HG02852 (cell line): ENCODE measurements at regions not wholly inside any gene's neighbourhood (a gene's known extent, or its start where the extent isn't known, plus 50 kb on each side); places are given as distances from the start of the nearest gene placed in this dataset.
A peak's percentile ranks its signal among the peaks of the same experiment; 100 is the strongest.
"Not testable (repeated sequence)": the region's sequence is repeated elsewhere in the genome, so short reads cannot be mapped to it uniquely, and the experiment has no call there.

ENCODE experiments used
- ATAC-seq: cut with Tn5 transposase; IDR thresholded peaks from one replicate; pipeline ENCODE4 v1.9.1; 2021; ENCODE audit warnings: mild to moderate bottlenecking, moderate library complexity; ENCODE audit not compliant: unreplicated experiment

GRCh38 chr6:105884426-105884825 lies 201.7 kb upstream of the PRDM1 start:
- ATAC-seq, result no peak

- ATAC-seq, result no peak
These were observed 202.1 kb upstream of the PRDM1 start for GRCh38 chr6:105884011-105884410.

GRCh38 chr6:105882828-105883227 lies 203.3 kb upstream of the PRDM1 start:
- no peak for ATAC-seq

GRCh38 chr6:105882121-105882803 lies 203.9 kb upstream of the PRDM1 start:
- no peak for ATAC-seq

- ATAC-seq, result no peak
These were observed 204.5 kb upstream of the PRDM1 start for GRCh38 chr6:105881608-105882007.

GRCh38 chr6:105880030-105880492 lies 206.1 kb upstream of the PRDM1 start:
- peak; percentile 69 for ATAC-seq

- ATAC-seq, result no peak
These were observed 207.0 kb upstream of the PRDM1 start for GRCh38 chr6:105879146-105879545.

GRCh38 chr6:105875974-105876640 lies 210.0 kb upstream of the PRDM1 start:
- no peak for ATAC-seq

- ATAC-seq, result no peak
These were observed 211.1 kb upstream of the PRDM1 start for GRCh38 chr6:105874835-105875626.

- ATAC-seq, result no peak
These were observed 212.3 kb upstream of the PRDM1 start for GRCh38 chr6:105873799-105874198.

- no peak for ATAC-seq
These were observed 212.9 kb upstream of the PRDM1 start for GRCh38 chr6:105873211-105873704.

- ATAC-seq, result no peak
These were observed 213.9 kb upstream of the PRDM1 start for GRCh38 chr6:105872249-105872648.

GRCh38 chr6:105871542-105871941 lies 214.6 kb upstream of the PRDM1 start:
- no peak for ATAC-seq

- no peak for ATAC-seq
These were observed 216.2 kb upstream of the PRDM1 start for GRCh38 chr6:105869835-105870440.

- no peak for ATAC-seq
These were observed 217.2 kb upstream of the PRDM1 start for GRCh38 chr6:105868823-105869460.

- no peak for ATAC-seq
These were observed 218.3 kb upstream of the PRDM1 start for GRCh38 chr6:105867821-105868220.

- no peak for ATAC-seq
These were observed 218.9 kb upstream of the PRDM1 start for GRCh38 chr6:105867277-105867676.

- ATAC-seq, result no peak
These were observed 223.1 kb upstream of the PRDM1 start for GRCh38 chr6:105862936-105863607.

- ATAC-seq, result not testable (repeated sequence)
These were observed 225.2 kb upstream of the PRDM1 start for GRCh38 chr6:105860927-105861326.

- no peak for ATAC-seq
These were observed 226.7 kb upstream of the PRDM1 start for GRCh38 chr6:105859457-105859856.
